B cell (primary cell): ENCODE measurements at regions not wholly inside any gene's neighbourhood (a gene's known extent, or its start where the extent isn't known, plus 50 kb on each side); places are given as distances from the start of the nearest gene placed in this dataset.

Experiments
- ATAC-seq: fragments of 200-7000 bp; cut with Tn5 transposase; one replicate; pipeline ENCODE4 v1.10.0; 2021; ENCODE audit warnings: low read depth, mild to moderate bottlenecking, moderate number of reproducible peaks, moderate library complexity
- CTCF ChIA-PET: fragments of 350-600 bp; sonication (Branson Sonifier 250); formaldehyde crosslinking; loops from one replicate; lab custom pipeline; 2021; ENCODE audit warnings: antibody characterized with exemption, inconsistent platforms; lab: Charles Lee
- POLR2A ChIA-PET: fragments of 350-600 bp; sonication (Branson Sonifier 250); formaldehyde crosslinking; loops from one replicate; lab custom pipeline; 2021; ENCODE audit warnings: antibody characterized with exemption; lab: Charles Lee
- DNase-seq: peaks from one replicate; pipeline ENCODE4 v3.0.0; 2013
- H2AFZ ChIP-seq: 2 replicates; pipeline ENCODE4 v1.6.1; 2012; ENCODE audit warnings: mild to moderate bottlenecking, low read depth, low read length; ENCODE audit not compliant: insufficient read depth, poor library complexity, severe bottlenecking
- H3K27ac ChIP-seq, 2 donors: 1 replicate in 1 of 2; 2 replicates in 1 of 2; pipeline ENCODE4 v1.5.1; 2012 to 2013; ENCODE audit warnings: low read length in 2 of 2, mild to moderate bottlenecking in 2 of 2, moderate library complexity in 1 of 2
- H3K27me3 ChIP-seq, 4 experiments: fragments of 200-600 bp in 1 of 4; sonication (generic) in 1 of 4; replicated peaks in 1 of 4; 1 replicate in 2 of 4; 2 replicates in 2 of 4; pipeline versions ENCODE4 v1.6.1 to v1.7.0; 2013 to 2016; ENCODE audit warnings: low read length in 3 of 4, mild to moderate bottlenecking in 2 of 4, mixed read lengths in 1 of 4, moderate library complexity in 1 of 4; ENCODE audit not compliant: insufficient read depth in 4 of 4, control insufficient read depth in 3 of 4; ENCODE audit errors: control extremely low read depth in 1 of 4
- H3K36me3 ChIP-seq, 2 experiments: replicated peaks in 1 of 2; 1 replicate in 1 of 2; 2 replicates in 1 of 2; pipeline versions ENCODE4 v1.6.1 to v1.7.1; 2013; ENCODE audit warnings: low read length in 1 of 2; ENCODE audit not compliant: insufficient read depth in 2 of 2, control insufficient read depth in 1 of 2; ENCODE audit errors: control extremely low read depth in 1 of 2, extremely low read depth in 1 of 2
- H3K4me1 ChIP-seq, 2 donors: fragments of 200-600 bp in 1 of 2; sonication (generic) in 1 of 2; 1 replicate in 1 of 2; 2 replicates in 1 of 2; pipeline versions ENCODE4 v1.5.1 to v1.6.1; 2013 to 2017; ENCODE audit warnings: low read length in 2 of 2; ENCODE audit not compliant: control insufficient read depth in 2 of 2, insufficient read depth in 2 of 2
- H3K4me2 ChIP-seq: replicated peaks from 2 replicates; pipeline ENCODE3; 2012; ENCODE audit warnings: mild to moderate bottlenecking, low read depth, low read length; ENCODE audit not compliant: poor library complexity, severe bottlenecking
- H3K4me3 ChIP-seq, 5 experiments: fragments of 200-600 bp in 1 of 5; sonication (generic) in 1 of 5; 1 replicate in 3 of 5; 2 replicates in 2 of 5; pipeline versions ENCODE4 v1.5.1 to v1.7.0; 2011 to 2016; ENCODE audit warnings: low read length in 4 of 5, mild to moderate bottlenecking in 4 of 5, low read depth in 2 of 5, control low read depth in 1 of 5, moderate library complexity in 1 of 5; ENCODE audit not compliant: insufficient read depth in 1 of 5; ENCODE audit errors: control extremely low read depth in 1 of 5, extremely low read depth in 1 of 5
- H3K79me2 ChIP-seq: fragments of 200-600 bp; sonication (generic); one replicate; pipeline ENCODE4 v1.6.0; 2016; ENCODE audit warnings: low read length; ENCODE audit not compliant: control insufficient read depth, insufficient read depth
- H3K9ac ChIP-seq: fragments of 200-600 bp; sonication (generic); 2 replicates; pipeline ENCODE4 v1.6.1; 2017; ENCODE audit warnings: mild to moderate bottlenecking, low read length, moderate library complexity
- H3K9me3 ChIP-seq, 3 donors: one replicate each; pipeline versions ENCODE4 v1.6.1 to v1.7.1; 2013; ENCODE audit warnings: low read length in 2 of 3; ENCODE audit not compliant: control insufficient read depth in 2 of 3, insufficient read depth in 1 of 3; ENCODE audit errors: control extremely low read depth in 1 of 3
- H4K20me1 ChIP-seq: 2 replicates; pipeline ENCODE4 v1.6.0; 2012; ENCODE audit warnings: mild to moderate bottlenecking, low read length; ENCODE audit not compliant: insufficient read depth, control insufficient read depth, poor library complexity, severe bottlenecking
- H3K27ac Mint-ChIP-seq: one replicate; pipeline ENCODE4 v1.8.0; 2021; ENCODE audit warnings: mixed read lengths
- H3K27me3 Mint-ChIP-seq: one replicate; pipeline ENCODE4 v1.8.0; 2021; ENCODE audit warnings: mixed read lengths
- H3K4me1 Mint-ChIP-seq: one replicate; pipeline ENCODE4 v1.8.0; 2021; ENCODE audit warnings: mixed read lengths
- H3K4me3 Mint-ChIP-seq: one replicate; pipeline ENCODE4 v1.8.0; 2021; ENCODE audit warnings: mixed read lengths
- H3K9me3 Mint-ChIP-seq: one replicate; pipeline ENCODE4 v1.8.0; 2022; ENCODE audit warnings: mixed read lengths; ENCODE audit not compliant: insufficient read depth
- EZH2 ChIP-seq: IDR thresholded peaks from 2 replicates; pipeline ENCODE4 v1.6.1; 2012; ENCODE audit warnings: borderline replicate concordance, low read depth, mild to moderate bottlenecking, moderate library complexity, low read length; ENCODE audit not compliant: insufficient read depth, poor library complexity, severe bottlenecking
- WGBS: methylation state at CpG from one replicate; pipeline ENCODE4 v1.1.5; 2013; ENCODE audit warnings: missing lambda C conversion rate; ENCODE audit not compliant: insufficient coverage; 5-methylcytosine and 5-hydroxymethylcytosine counted together
- intact Hi-C: fragments of 100-400 bp; cut with micrococcal nuclease; formaldehyde crosslinking; loops from one replicate; pipeline ENCODE4 v1.10.0; 2022
- TF ChIP-seq, protein P1 (sequence below): fragments of 200-600 bp; IDR thresholded peaks from one replicate; pipeline ENCODE4 v1.8.0; 2022; ENCODE audit warnings: antibody characterized with exemption, mild to moderate bottlenecking

DNA sequence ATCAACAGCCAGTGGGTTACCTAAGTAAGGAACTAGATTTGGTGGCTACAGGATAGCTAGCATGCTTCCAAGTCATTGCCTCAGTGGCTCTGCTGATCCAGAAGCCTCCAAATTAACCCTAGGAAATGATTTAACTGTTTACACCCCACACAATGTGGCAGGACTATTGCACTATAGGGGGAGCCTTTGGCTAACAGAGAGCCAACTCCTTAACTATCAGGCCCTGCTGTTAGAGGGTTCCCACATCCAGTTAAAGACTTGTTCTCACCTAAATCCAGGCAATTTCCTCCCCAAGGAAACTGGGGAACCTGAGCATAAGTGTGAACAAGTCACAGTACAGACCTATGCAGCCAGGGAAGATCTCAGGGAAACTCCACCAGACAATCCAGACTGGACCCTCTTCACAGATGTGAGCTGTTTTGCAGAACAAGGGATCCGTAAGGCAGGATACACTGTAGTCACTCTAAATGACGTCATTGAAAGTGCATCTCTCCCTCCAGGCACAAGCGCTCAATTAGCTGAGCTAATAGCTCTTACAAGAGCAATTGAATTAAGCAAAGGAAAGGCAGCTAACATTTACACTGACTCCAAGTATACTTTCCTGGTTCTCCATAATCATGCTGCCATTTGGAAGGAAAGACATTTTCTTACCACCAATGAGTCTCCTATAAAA is 185.3 kb upstream of the SPOCK3 start:
- ChIA-PET POLR2A (no interaction called here), CTCF (no interaction called here)
- Histone ChIP-seq H3K4me2 (no peak overlapping the region), H3K9me3 (peaks cover 0 to 4% (median 0%) of the 10 kb centered on the region in 3 donors), H3K36me3 (no peaks in the 10 kb centered on the region), H3K4me1 (no peaks in the 10 kb centered on the region), H3K4me3 (no peak overlapping the region), H3K27ac (no peak overlapping the region), H3K79me2 (no peaks in the 10 kb centered on the region), H3K27me3 (no peaks in the 10 kb centered on the region), H2AFZ (no peak overlapping the region), H4K20me1 (no peaks in the 10 kb centered on the region), H3K9ac (no peak overlapping the region)
- Mint-ChIP-seq H3K4me3 (no peak overlapping the region), H3K9me3 (peaks cover 3% of the 10 kb centered on the region), H3K27ac (no peak overlapping the region), H3K4me1 (no peaks in the 10 kb centered on the region), H3K27me3 (no peaks in the 10 kb centered on the region)
- intact Hi-C loops = no loop called here
- TF ChIP-seq EZH2 = no peak
- 92% methylated on average over 3 of the region's 3 CpGs for WGBS
- ATAC-seq = no peak
- no peak for DNase-seq

DNA sequence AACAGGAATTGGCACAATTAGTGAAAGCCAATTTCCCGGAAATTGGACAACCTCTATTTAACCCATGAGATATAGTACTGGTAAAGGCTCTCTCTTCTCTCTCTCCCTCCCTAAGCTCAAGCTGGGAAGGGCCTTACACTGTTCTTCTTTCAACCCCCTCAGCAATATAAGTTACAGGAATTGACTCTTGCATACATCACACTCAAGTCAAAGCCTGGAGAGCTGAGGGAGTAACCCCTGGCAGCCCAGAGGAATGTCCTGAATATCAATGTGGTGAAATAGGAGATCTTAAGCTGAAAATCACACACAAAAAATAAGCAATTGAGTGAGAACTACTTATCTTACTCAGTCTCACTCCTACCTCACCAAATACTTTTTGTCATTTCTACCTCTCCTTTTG is 186.9 kb upstream of the SPOCK3 start:
- H4K20me1 ChIP-seq = no peaks in the 10 kb centered on the region
- ChIA-PET CTCF (no interaction called here), POLR2A (no interaction called here)
- no peaks in the 10 kb centered on the region for H3K36me3 ChIP-seq
- TF ChIP-seq, protein P1, sequence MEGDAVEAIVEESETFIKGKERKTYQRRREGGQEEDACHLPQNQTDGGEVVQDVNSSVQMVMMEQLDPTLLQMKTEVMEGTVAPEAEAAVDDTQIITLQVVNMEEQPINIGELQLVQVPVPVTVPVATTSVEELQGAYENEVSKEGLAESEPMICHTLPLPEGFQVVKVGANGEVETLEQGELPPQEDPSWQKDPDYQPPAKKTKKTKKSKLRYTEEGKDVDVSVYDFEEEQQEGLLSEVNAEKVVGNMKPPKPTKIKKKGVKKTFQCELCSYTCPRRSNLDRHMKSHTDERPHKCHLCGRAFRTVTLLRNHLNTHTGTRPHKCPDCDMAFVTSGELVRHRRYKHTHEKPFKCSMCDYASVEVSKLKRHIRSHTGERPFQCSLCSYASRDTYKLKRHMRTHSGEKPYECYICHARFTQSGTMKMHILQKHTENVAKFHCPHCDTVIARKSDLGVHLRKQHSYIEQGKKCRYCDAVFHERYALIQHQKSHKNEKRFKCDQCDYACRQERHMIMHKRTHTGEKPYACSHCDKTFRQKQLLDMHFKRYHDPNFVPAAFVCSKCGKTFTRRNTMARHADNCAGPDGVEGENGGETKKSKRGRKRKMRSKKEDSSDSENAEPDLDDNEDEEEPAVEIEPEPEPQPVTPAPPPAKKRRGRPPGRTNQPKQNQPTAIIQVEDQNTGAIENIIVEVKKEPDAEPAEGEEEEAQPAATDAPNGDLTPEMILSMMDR = no peak
- no peak for TF ChIP-seq EZH2
- whole genome bisulfite sequencing = 100% methylated on average over 1 of the region's 1 CpG
- DNase-seq (no peak), ATAC-seq (no peak)
- intact Hi-C loops = no loop called here
- H3K9ac ChIP-seq = no peak overlapping the region
- H2AFZ ChIP-seq = no peak overlapping the region
- no peak overlapping the region for H3K4me2 ChIP-seq
- no peaks in the 10 kb centered on the region for H3K27me3 ChIP-seq
- Mint-ChIP-seq H3K4me3 (no peak overlapping the region), H3K4me1 (no peaks in the 10 kb centered on the region), H3K27ac (no peak overlapping the region), H3K27me3 (no peaks in the 10 kb centered on the region), H3K9me3 (peaks cover 3% of the 10 kb centered on the region)
- H3K9me3 ChIP-seq = peaks cover 0 to 12% (median 0%) of the 10 kb centered on the region in 3 donors
- H3K4me1 ChIP-seq = no peaks in the 10 kb centered on the region
- no peaks in the 10 kb centered on the region for H3K79me2 ChIP-seq
- H3K27ac ChIP-seq = no peak overlapping the region
- no peak overlapping the region for H3K4me3 ChIP-seq
